Spleen (tissue), 7 donors: ENCODE measurements at regions not wholly inside any gene's neighbourhood (a gene's known extent, or its start where the extent isn't known, plus 50 kb on each side); places are given as distances from the start of the nearest gene placed in this dataset.
"Not testable (repeated sequence)": the region's sequence is repeated elsewhere in the genome, so short reads cannot be mapped to it uniquely, and the experiment has no call there.

Source experiments
- CTCF ChIP-seq, 11 experiments: fragments of 200-600 bp in 7 of 11; fragments of 450-650 bp in 4 of 11; sonication (generic) in 4 of 11; IDR thresholded peaks in 8 of 11; conservative IDR thresholded peaks in 3 of 11; 1 replicate in 7 of 11; 2 replicates in 4 of 11; pipeline versions ENCODE4 v1.4.0 to v1.8.0; 2016 to 2021; ENCODE audit warnings: antibody characterized with exemption in 11 of 11, inconsistent platforms in 4 of 11, mild to moderate bottlenecking in 1 of 11
- POLR2A ChIP-seq, 3 donors: fragments of 450-650 bp; IDR thresholded peaks; one replicate each; pipeline ENCODE4 v1.5.1; 2017; ENCODE audit warnings: antibody characterized with exemption in 3 of 3, mild to moderate bottlenecking in 1 of 3
- POLR2AphosphoS5 ChIP-seq, 3 donors: sonication (generic); formaldehyde crosslinking; IDR thresholded peaks; one replicate each; pipeline ENCODE4 v1.5.1; 2017; ENCODE audit warnings: antibody characterized with exemption in 3 of 3
- donor health status: DM: no; HTN: no; CAD: no; lungs with moderate emphysema.
- donor health status: DM: no; HTN: no; CAD: no.
- donor health status: DM: no; HTN: no; CAD: no.

DNA sequence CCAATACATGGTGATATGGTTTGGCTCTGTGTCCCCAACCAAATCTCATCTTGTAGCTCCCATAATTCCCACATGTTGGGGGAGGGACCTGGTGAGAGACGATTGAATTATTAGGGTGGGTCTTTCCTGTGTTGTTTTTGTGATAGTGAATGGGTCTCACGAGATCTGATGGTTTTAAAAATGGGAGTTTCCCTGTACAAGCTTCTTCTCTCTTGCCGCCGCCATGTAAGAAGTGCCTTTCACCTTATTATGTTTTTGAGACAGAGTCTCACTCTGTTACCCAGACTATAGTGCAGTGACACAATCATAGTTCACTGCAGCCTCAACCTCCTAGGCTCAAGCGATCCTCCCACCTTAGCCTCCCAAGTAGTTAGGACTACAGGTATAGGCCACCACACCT is 629.1 kb downstream of the QKI start:
- not testable (repeated sequence) for TF ChIP-seq CTCF (IDR thresholded peaks at IDR 0.05 in 8 of 11, conservative IDR thresholded peaks at IDR 0.05 in 3 of 11); POLR2A (IDR thresholded peaks at IDR 0.05); POLR2AphosphoS5 (IDR thresholded peaks at IDR 0.05)
